ENCODE measurements at regions not wholly inside any gene's neighbourhood (a gene's known extent, or its start where the extent isn't known, plus 50 kb on each side); places are given as distances from the start of the nearest gene placed in this dataset.

DNA sequence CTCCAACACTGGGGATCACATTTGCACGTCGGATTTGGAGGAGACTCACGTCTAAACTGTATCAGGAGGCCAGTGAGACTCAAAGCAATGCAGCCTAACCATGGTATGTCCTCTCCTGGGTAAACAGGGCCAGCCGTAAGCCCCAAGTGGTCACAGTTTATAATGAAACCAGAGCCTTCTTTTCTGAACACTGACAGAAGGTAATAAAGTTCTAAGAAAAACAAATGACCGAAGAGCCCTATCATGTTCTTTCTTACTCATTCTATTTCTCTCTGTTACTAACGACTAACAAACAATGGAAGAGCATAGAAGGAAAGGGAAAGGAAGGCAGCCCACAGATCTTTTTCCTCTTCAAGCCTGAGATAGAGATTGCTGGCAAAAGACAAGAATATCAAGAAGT lies 796.8 kb upstream of the SOX11 start:
- TF ChIP-seq, protein P1, sequence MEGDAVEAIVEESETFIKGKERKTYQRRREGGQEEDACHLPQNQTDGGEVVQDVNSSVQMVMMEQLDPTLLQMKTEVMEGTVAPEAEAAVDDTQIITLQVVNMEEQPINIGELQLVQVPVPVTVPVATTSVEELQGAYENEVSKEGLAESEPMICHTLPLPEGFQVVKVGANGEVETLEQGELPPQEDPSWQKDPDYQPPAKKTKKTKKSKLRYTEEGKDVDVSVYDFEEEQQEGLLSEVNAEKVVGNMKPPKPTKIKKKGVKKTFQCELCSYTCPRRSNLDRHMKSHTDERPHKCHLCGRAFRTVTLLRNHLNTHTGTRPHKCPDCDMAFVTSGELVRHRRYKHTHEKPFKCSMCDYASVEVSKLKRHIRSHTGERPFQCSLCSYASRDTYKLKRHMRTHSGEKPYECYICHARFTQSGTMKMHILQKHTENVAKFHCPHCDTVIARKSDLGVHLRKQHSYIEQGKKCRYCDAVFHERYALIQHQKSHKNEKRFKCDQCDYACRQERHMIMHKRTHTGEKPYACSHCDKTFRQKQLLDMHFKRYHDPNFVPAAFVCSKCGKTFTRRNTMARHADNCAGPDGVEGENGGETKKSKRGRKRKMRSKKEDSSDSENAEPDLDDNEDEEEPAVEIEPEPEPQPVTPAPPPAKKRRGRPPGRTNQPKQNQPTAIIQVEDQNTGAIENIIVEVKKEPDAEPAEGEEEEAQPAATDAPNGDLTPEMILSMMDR (conservative IDR thresholded peaks at IDR 0.05): no peak
- TF ChIP-seq ZFX (IDR thresholded peaks at IDR 0.05): no peak

All from C4-2B (cell line).